ENCODE measurements at regions not wholly inside any gene's neighbourhood (a gene's known extent, or its start where the extent isn't known, plus 50 kb on each side); places are given as distances from the start of the nearest gene placed in this dataset.

DNA sequence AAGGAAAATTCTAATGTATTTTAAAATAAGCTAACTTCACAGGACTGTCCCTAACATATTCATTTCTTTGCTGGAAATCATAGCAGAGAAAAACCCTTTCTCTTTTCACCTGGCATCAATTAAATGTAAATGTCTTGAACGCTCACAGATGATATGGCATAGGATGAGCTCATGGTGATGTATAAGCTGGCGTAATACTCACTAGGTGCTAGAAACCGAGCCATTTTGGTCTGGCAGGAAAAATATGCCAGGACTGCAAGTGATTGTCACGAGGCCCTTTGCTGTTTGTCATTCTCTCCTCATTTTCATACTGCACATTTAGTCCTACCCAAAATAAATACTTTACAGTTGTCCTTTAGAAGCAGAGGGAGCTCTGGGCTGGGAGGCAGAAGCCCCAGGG lies 222.7 kb upstream of the LNX1 start:
- peak; percentile 17 for DNase-seq (ENCODE audit: low read depth)

DNA sequence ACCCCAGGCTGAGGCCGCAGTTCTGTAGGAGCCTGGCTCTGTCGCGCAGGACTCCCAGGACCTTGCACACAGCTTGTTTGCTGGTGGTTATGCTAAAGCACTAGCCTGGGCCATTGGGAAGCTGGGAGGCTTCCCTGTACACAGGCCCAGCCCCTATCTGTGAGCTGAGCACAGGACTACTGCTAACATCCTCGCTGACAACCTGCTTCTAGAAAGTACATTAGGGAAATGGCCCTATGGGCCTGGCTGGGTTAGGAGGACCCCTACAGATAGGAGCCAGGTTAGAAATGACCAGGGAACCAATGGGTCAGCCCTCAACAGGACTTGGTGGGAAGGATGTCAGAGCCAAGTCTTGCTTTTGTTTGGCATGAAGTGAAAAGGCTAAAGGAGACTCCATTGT lies 219.4 kb upstream of the LNX1 start:
- DNase-seq (ENCODE audit: low read depth), result no peak

DNA sequence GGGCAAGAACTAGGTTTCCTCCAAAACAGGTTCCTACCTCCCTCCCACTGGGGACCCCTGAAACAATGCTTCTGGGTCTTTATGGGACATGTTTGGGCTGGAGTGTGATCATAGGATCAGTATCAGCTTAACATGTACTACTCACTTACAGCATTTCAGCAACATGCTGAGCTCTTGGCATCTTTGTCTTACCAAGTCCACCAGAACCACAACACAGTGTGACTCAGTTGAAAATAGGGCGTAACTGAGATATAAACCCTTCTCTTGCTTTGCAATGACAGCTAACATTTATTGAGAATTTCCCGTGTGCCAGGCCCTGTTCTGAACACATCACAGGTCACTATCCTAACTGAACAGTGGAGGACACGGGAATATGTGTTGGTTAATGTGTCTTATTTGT lies 218.5 kb upstream of the LNX1 start:
- DNase-seq (ENCODE audit: low read depth), result no peak

DNA sequence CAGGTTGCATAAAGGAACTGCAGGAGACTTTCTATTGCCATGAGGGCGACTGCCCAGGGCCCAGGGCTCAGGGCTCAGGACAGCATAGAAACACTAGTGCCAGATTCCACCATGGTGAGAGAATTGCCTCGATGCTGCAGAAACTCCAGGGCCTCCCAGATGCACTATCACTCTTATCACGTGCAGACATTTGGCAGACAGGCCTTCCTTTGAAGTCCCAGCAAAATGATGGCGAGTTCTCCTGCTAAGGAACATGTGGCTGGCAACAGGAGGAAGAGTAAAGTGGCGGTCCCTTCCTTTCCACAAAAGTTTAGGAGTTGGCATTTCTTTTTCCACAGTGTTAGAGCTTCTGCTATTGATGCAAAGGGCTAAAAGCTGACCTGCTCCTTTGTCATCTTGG lies 214.0 kb upstream of the LNX1 start:
- no peak for DNase-seq (ENCODE audit: low read depth)

DNA sequence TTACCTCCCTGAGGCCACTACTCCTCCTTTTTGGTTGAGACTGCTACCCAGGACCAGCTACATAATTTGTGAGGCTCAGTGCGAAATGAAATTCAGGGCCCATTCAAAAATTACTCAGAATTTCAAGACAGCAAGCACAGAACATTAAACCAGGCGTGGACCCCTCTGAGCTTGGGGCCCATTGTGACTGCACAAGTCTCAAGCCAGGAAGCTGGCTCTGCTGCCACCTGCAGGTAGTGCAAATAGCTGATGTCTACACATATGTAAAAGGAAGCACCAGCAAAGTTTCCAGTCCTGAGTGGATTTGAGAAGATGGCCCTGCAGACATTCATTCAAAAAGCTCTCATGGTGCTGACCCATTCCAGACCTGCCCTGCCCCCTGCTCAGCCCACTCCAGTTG lies 213.4 kb upstream of the LNX1 start:
- no peak for DNase-seq (ENCODE audit: low read depth)

DNA sequence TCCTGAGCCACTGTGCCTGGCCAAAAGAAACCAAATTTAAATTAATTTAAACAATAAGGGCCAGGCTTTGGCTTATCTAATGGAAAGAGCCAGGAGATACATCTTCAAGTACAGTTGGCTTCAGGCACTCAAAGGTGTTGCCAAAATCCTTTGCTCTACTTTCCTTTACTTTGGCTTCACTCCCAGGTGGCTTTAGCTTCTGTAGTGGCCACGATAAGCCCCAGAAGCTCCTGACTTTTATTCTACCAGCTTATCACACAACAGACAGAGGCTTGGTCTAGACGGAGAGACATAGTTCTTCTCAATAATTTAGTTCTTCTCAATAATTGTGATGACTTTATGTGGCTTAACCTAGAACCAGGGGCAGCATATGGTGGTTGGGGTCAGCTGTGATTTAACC lies 211.2 kb upstream of the LNX1 start:
- DNase-seq (ENCODE audit: low read depth), result no peak

DNA sequence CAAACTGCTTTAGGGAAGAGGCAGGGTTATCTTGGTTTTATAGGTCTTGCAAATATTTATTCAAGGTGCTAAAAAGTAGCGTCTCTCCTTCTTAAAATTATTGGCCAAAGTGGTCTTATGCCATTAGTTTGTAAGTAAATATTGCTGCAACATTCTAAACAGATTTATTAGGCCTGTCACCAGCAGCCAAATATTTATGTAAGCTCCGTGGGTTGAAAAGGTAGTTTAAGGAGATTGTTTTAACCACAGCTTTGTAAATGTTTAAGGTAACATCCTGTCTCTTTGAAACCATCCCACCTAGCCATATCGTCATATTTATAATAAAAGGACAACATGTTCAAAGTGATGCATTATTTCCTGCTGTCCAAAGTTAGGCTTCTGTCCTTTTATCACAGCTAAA lies 210.1 kb upstream of the LNX1 start:
- no peak for DNase-seq (ENCODE audit: low read depth)

DNA sequence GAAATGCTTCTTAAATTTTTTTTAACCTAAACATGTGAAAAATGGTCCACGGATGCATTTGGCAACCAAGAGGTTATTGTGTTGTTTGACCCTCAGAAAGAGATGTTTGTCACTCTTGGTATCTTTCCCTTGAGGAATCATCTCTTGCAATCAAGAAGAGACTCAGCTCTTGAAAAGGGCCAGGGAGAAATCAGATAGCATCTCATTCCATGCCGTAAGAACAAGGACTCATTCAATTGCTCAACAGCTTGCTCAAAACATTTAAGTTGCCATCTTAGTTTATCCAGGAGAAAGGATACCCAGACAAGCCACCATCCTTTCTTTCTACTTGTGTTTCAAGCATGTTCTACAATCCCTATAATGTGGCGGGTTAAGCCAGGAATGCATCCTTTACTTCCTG lies 209.5 kb upstream of the LNX1 start:
- peak; percentile 77 for DNase-seq (ENCODE audit: low read depth)

DNA sequence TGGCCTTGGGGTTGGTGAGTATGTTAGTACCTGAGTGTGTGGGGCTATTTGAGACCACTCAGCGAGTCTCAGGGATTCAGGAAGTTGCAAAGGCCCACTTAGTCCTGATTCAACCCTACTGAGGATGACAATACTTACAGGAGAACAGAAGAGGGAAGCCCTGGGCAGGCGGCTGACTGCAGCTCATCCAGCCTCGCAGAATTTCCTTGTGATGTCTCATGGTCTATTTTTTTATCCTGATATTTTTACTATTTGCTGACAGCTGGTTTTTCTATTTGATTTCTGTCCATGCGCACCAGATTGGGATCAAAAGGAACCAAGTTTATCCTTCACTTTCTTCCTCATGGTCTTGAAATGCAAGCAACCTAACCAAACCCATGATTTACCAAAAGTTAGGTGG lies 201.8 kb upstream of the LNX1 start:
- no peak for DNase-seq (ENCODE audit: low read depth)

DNA sequence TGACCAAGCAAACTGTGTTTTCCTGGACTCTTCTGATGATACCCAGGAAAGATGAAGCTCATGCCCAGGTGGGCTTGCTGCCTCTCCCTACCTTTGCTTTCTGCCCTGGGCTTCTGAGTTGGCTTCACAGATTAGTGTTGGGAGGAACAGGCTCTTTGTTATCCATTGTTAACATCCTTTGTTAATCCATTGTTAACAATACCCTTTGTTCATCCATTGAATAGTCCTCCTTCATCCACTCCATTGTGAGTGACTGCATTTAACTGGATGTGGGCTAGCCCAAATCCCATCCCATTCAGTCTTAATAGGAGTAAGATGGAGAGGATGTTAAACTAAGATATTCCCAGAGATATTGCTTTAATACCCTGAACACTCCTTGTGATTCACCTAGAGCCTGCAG lies 199.0 kb upstream of the LNX1 start:
- no peak for DNase-seq (ENCODE audit: low read depth)

DNA sequence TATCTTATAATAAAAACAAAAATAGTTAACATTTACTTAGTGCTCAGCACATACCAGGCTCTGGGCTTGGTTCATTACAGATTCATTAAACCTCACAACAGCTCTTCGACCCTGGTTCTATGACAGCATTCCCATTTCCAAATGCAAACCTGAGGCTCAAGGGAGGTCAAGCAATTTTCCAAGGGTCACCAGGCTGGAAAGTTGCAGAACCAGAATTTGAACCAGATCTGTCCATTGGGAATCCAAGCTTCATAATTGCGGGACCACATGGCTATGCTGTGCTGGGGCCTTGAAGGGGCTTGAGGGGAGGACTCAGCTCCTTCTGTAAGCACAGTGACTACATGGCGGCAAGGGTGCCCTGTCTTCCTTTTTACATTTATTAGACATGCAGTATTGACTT lies 197.3 kb upstream of the LNX1 start:
- DNase-seq (ENCODE audit: low read depth), result no peak

DNA sequence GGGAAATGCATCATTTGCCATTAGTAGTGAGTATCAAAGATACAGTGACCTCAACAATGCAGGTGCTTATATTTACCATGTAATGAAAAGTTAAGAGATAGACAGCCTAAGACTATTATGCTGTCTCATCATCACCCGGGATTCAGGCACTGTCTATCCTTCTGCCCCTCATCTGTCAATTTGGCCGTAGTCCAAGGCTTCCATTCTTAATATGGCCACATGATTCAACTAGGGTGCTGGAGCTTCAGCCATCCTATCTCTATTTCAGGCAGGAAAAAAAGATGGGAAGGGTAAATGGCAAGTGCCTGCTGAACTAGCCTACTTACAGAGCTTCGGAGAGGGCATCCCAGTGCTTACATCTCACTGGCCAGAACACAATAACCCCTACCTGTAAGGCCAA lies 196.7 kb upstream of the LNX1 start:
- no peak for DNase-seq (ENCODE audit: low read depth)

DNA sequence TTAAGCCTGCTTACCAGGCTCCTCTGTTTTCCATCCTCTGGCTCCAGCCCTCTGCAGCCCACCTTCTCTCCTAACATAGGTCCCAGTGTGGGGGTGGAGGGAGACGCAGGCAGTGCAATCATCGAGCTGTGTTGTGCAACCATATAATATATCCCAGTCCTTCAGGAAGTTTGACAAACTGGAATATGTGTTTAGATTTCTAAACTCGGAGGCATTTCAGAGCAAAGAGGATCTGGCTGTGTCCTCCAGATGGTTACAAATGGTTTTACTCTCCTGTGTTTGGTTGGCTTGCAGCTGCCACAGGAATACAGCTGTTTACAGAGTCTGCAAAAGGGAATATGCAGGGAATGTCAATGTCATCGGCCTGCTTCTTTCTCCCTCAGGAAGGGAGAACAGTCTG lies 195.3 kb upstream of the LNX1 start:
- peak; percentile 94 for DNase-seq (ENCODE audit: low read depth)

DNA sequence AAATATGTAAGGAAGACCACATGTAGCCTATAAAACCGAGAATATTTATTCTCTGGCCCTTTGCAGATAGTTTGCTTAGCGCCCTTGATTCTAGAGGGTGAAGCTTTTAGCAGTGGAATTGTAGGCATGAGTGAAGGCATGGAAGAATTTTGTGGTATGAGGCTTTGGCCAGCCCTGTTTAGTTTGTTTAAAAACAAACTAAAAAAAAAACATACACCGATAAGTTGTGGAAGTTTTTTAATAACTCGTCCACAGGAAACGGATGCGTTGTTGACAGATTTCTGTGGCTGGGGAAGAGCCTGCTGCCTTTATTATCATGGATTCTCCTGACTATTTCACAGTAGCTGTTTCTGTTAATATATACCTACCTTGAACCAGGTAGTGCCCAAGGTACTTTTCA lies 194.7 kb upstream of the LNX1 start:
- peak; percentile 74 for DNase-seq (ENCODE audit: low read depth)

DNA sequence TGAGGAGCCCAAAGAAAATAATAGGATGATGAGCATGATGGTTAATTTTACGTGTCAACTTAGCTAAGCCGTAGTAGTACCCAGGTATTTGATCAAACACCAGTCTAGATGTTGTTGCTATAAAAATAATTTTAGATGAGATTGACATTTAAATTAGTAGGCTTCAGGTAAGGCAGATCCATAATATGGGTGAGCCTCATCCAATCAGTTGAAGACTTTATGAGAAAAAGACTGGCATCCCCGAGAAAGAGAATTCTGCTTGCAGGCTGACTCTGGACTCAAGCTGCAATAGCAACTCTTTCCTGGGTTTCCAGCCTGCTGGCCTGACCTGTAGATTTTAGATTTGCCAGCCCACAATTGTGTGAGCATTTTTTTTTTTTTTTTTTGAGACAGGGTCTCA lies 192.8 kb upstream of the LNX1 start:
- no peak for DNase-seq (ENCODE audit: low read depth)

DNA sequence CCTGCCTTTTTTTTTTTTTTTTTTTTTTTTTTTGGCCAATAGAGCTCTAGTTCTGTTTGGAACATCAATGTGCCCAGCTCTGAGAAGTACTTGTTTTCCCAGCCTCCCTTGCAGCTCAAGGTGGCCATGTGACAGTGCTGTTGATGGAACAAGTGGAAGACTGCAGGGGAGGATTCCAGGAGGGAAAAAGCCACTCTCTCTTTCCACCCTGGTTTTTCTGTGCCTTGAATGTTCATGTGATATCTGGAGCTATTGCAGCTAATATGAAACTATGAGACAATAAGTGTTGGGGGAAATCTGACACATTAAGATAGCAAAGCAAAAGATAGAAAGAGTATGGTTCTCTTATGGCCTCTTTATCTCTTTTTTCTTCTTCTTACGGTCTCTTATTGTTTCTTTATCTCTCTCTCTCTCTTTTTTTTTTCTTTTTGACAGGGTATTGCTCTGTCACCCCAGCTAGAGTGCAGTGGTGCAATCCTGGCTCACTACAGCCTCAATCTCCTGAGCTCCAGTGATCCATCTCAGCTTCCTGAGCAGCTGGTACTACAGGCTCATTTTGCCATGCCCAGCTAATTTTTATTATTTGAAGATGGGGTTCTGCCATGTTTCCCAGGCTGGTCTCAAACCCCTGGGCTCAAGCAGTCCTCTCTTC lies 192.0 kb upstream of the LNX1 start:
- no peak for DNase-seq (ENCODE audit: low read depth)

DNA sequence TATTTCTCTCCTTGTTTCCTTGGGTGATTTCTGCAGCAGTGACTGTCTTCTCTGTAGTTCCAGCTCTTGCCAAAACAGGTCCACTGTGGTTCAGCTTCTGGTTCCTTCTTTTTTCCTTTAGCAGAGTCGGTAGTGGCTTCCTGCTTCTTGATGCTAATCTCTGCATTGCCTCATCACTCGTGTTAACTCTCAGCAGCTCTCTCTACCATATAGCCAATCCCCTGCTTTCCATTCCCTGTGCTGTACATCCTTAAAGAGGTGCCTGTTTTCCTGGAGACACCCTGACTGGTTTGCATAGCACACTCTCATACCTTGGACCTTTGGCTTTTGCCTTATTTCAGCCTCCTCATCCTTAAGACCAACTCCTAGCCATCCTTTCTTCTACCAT lies 191.2 kb upstream of the LNX1 start:
- no peak for DNase-seq (ENCODE audit: low read depth)

DNA sequence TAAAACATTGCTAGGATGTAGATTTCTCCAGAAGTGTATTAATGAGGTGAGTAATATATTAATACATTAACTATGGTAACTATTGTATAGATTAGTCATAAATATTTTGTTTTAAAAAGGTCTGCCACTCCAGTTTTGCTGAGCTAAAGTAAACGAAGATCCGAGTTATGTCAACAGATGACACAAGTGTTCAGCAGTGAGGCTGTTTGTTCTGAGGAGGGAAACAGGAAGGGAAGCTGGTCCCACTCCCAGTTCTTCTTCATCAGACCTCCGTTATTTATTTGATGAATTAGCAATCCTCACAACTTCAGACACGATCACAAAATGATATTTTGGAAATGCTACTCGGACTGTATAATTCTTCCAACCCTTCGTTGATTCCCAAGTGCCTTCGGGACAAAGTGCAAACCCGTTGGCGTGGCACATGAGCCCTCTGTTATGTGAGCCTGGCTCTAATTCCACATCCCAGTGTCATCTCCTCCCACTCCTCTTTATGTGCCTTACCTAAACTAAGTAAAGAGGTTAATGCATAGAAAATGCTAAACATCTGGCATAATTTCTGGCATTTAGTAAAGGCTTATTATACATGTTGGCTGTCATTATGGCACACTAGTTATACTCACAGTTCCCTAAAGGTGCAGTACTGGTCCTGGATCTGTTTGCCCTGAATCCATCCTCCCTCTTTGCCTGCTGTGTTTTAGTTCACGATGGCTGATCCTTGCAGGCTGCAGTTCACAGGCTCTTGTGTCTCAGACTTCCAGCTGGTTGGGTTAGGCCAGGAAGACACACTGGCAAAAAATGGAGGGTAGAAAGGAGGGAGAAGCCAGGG lies 190.6 kb upstream of the LNX1 start:
- DNase-seq (ENCODE audit: low read depth), result peak; percentile 12

DNA sequence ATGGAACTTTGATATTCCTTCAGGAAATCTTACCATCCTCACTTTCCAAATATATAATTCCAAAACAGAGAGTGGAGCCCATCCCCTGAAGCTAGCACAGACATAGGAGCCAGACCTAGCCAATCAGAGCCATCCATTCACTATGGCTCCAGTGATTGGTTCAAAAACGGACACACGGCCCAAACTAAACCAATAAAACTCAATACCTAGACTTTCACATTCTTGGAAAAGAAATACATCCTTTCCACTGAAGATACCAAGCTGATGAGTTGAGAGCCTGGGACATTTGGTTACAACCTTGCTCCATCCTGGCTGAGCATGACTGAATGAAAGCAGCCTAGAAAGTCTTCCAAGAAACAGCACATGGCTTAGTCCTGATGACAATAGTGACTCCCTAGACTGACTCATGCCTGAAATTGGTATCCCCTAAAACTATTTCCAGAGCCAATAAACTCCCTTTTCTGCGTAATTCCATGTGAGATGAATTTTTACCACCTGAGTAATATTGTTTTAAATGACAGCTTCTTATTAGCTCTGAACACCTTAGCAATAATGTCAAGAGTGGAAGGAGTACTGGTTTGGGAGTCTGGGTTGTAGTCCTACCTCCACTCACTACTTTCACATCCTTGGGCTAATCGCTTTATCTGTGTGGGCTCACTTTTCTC lies 189.6 kb upstream of the LNX1 start:
- DNase-seq (ENCODE audit: low read depth), result peak; percentile 15

DNA sequence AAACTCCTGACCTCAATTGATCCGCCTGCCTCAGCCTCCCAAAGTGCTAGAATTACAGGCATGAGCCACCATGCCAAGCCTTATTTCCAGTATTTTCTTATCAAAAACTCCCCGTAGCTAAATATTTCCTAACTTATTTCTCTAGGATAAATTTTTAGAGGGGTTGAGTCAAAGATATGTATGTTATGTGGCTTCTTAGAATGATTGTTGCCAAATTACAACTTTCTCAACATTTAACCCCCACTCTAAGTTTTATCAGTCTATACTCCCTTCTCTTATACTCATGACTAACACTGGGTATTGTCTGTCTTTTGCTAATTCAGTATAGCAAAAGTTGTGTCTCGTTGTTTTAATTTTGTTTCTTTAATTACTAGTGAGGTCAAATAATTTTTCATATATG lies 187.7 kb upstream of the LNX1 start:
- DNase-seq (ENCODE audit: low read depth), result no peak

DNA sequence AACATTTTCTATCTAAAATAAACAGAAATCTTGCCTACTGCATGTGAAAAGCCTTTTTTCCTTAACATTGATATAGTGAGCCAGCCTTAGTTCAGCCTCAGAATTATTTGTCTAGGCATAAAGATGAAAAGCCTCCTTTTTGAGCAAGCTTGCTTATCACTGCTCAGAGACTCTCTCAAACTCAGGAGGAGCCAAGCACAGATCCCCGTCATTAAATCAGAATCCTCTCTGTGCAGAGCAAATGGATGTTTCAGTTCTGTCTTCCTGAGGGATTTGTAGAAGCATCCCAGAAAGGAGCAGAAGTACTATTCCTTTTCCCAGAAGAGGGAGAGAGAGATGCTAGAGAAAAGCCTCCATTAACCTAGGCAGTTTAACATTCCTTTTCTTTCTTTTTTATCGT lies 186.9 kb upstream of the LNX1 start:
- DNase-seq (ENCODE audit: low read depth), result no peak

DNA sequence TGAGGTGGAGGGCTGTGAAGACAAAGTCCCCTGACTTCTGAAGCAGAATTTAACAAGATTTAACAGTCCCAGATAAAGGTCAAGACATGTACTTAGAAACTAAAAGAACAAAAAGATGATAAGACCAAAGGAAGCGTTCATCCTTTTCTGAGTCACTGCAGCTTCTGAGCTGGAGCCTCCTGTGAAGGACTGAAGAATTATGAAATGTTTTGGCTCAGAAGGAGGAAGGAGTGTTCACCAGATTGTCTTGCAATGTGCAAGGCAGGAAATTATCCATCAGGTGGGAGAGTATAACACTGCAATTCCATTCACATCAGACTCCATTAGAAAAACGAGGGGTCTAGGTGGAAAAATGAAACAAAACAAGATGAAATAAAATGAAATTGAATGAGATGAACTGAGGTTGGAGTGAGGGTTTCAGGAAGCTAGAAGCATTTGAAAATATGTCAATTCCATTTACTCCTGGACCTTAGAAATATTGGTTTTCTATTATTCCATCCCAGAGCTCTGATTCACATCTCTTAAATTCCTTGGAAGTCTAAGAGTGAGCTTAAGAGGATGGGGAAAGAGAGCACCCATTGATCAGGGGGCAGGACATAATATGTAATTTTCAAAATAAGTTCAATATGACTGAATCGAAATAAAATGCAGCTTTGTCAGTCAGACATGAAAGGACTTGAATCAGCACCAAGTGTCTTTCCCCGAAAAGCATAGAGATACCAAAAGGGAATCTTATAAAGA lies 186.1 kb upstream of the LNX1 start:
- peak; percentile 67 for DNase-seq (ENCODE audit: low read depth)

DNA sequence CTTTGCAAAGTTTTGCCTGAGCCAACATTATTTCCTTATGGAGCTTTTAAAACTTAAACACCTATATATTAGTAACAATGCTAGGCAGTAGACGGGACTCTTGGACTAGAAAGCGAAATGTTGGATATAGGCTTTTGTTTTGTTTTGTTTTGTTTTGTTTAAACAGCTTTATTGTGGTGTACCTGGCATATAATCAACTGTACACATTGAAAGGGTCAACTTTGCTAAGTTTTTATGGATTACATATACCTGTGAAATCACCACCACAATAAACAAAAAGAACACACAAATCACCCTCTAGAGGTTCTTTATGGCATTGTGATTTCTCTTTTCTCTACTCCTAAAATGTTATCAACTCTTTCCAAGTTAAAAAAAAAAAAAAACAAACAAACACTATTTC lies 184.9 kb upstream of the LNX1 start:
- no peak for DNase-seq (ENCODE audit: low read depth)

Data from fibroblast of gingiva (primary cell).